ENCODE measurements at regions not wholly inside any gene's neighbourhood (a gene's known extent, or its start where the extent isn't known, plus 50 kb on each side); places are given as distances from the start of the nearest gene placed in this dataset.

DNA sequence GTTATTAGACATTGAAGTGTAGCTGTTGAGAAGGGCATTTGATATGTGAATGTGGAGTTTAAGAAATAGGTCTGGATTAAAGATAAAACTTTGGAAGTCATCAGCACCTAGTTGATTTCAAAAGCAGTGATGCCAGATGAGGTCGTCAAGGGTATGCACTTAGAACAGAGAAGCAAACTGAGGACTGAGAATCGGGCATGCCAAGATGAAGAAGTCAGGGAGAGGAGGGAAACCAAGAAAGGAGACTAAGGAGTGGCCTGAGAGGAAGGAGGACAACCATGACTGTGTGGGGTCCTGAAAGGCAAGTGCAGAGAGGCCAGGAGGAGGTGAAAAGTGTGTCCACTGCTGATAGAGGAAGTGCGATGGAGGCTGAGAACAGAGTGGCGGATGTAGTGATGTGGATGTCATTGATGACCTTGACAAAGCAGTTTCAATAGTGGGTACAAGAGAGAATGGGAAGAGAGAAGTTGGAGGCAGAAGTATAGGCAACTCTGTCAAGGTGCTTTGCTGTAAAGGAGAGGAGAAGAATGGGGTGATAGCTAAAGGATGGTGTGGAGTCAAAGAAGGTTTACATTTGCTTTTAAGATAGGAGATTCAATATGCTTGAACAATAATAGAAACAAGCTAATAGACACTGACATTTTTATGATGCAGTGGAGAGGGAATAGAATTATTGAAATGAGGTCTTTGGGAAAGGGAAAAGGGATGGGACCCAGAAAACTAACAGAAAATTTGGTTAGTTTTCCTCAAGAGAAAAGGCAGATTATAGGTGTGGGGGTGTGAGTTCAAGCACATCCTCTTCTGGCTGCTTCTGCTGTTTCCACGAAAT, 139.7 kb upstream of the TMEM170B start:
- H3K4ac ChIP-seq (ENCODE audit: low read depth, low read length), result no peak overlapping the region
- peaks cover 8% of the 10 kb centered on the region for H3K4me1 ChIP-seq (ENCODE audit: control insufficient read depth, insufficient read depth, low read length)
- H4K20me1 ChIP-seq (ENCODE audit: insufficient read depth, low read length), result no peaks in the 10 kb centered on the region
- no peak overlapping the region for H2AK9ac ChIP-seq (replicated peaks; ENCODE audit: low read depth, low read length, poor library complexity)
- no peak overlapping the region for H2BK20ac ChIP-seq (ENCODE audit: low read depth, low read length)
- no peak overlapping the region for H2BK120ac ChIP-seq (ENCODE audit: low read depth, low read length)
- in situ Hi-C loops (cut with MboI; ENCODE audit: low sequenced_read_pairs), result no loop called here
- no peak overlapping the region for H3K56ac ChIP-seq (ENCODE audit: extremely low read depth, insufficient read depth, low read length)
- H4K91ac ChIP-seq (ENCODE audit: insufficient read depth, low read depth, low read length), result no peak overlapping the region
- no peak overlapping the region for H3K4me3 ChIP-seq (ENCODE audit: insufficient read depth, low read depth, low read length)
- no TSS peak for BruUV-seq (replicated peaks)
- no peak overlapping the region for H3K18ac ChIP-seq (ENCODE audit: low read depth, low read length)
- no peak for ATAC-seq (ENCODE audit: low read depth)
- no peaks in the 10 kb centered on the region for H3K79me1 ChIP-seq (ENCODE audit: low read depth in 1 of 2, low read length in 2 of 2)
- POLR2A ChIA-PET (ENCODE audit: unreplicated experiment), result no interaction called here
- H2BK5ac ChIP-seq (ENCODE audit: low read depth, low read length, poor library complexity, severe bottlenecking), result no peak overlapping the region
- no peak overlapping the region for H3K27ac ChIP-seq (ENCODE audit: insufficient read depth, low read length)
- no peak overlapping the region for H2AK5ac ChIP-seq (ENCODE audit: low read depth, low read length)
- peaks cover 4% of the 10 kb centered on the region; the same call in 1 of the 2 replicates for H3K9me1 ChIP-seq (ENCODE audit: insufficient read depth, low read length)
- no peak overlapping the region for H3K23ac ChIP-seq (ENCODE audit: low read depth, low read length)
- H4K5ac ChIP-seq (ENCODE audit: low read depth, low read length), result no peak overlapping the region
- no peaks in the 10 kb centered on the region for H3K36me3 ChIP-seq (ENCODE audit: control insufficient read depth, insufficient read depth, low read length)
- H4K8ac ChIP-seq (ENCODE audit: low read depth in 2 of 2, low read length in 2 of 2), result no peak overlapping the region
- no peak overlapping the region for H3K4me2 ChIP-seq (ENCODE audit: low read depth, low read length)
- no peak overlapping the region for H2BK15ac ChIP-seq (ENCODE audit: low read depth, low read length)
- H3K14ac ChIP-seq (replicated peaks; ENCODE audit: low read depth, low read length), result no peak overlapping the region
- WGBS, 2 experiments (ENCODE audit: extremely low coverage in 2 of 2, insufficient read length in 1 of 2), result 77% methylated on average over 5 of the region's 5 CpGs; no CpG with 5 or more reads in 1 of the 2 experiments
- DNase-seq, result no peak
- intact Hi-C loops (cut with micrococcal nuclease), result no loop called here
- dilution Hi-C loops (cut with HindIII; ENCODE audit: low sequenced_read_pairs, unreplicated experiment), result no loop called here
- H3K9ac ChIP-seq (ENCODE audit: low read depth, low read length), result no peak overlapping the region; the same call in 1 of the 2 replicates
- H3K9me3 ChIP-seq (ENCODE audit: control insufficient read depth, insufficient read depth, low read length), result no peaks in the 10 kb centered on the region
- H3K27me3 ChIP-seq (ENCODE audit: control insufficient read depth, insufficient read depth, low read length), result no peaks in the 10 kb centered on the region; the same call in 1 of the 2 replicates
- CTCF ChIA-PET, result no interaction called here
- no peak for TF ChIP-seq BHLHE40 (IDR thresholded peaks at IDR 0.05; ENCODE audit: low read depth, low read length)
- no peak for TF ChIP-seq MXI1 (IDR thresholded peaks at IDR 0.05; ENCODE audit: borderline replicate concordance, low read depth, low read length)
- TF ChIP-seq CEBPB (IDR thresholded peaks at IDR 0.05; ENCODE audit: low read depth, low read length), result no peak
- no peak for TF ChIP-seq FOS (IDR thresholded peaks at IDR 0.05; ENCODE audit: low read depth, low read length)
- TF ChIP-seq POLR2A (IDR thresholded peaks at IDR 0.05; ENCODE audit: low read depth, low read length), result no peak
- TF ChIP-seq RAD21 (IDR thresholded peaks at IDR 0.05; ENCODE audit: low read length), result no peak
- TF ChIP-seq, protein P1, sequence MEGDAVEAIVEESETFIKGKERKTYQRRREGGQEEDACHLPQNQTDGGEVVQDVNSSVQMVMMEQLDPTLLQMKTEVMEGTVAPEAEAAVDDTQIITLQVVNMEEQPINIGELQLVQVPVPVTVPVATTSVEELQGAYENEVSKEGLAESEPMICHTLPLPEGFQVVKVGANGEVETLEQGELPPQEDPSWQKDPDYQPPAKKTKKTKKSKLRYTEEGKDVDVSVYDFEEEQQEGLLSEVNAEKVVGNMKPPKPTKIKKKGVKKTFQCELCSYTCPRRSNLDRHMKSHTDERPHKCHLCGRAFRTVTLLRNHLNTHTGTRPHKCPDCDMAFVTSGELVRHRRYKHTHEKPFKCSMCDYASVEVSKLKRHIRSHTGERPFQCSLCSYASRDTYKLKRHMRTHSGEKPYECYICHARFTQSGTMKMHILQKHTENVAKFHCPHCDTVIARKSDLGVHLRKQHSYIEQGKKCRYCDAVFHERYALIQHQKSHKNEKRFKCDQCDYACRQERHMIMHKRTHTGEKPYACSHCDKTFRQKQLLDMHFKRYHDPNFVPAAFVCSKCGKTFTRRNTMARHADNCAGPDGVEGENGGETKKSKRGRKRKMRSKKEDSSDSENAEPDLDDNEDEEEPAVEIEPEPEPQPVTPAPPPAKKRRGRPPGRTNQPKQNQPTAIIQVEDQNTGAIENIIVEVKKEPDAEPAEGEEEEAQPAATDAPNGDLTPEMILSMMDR (conservative IDR thresholded peaks at IDR 0.05; ENCODE audit: low read depth, low read length), result no peak
- no peak for TF ChIP-seq NFE2L2 (IDR thresholded peaks at IDR 0.05; ENCODE audit: low read depth, low read length)
- no peak for TF ChIP-seq MAFK (IDR thresholded peaks at IDR 0.05; ENCODE audit: low read depth, low read length)
- TF ChIP-seq, protein P2, sequence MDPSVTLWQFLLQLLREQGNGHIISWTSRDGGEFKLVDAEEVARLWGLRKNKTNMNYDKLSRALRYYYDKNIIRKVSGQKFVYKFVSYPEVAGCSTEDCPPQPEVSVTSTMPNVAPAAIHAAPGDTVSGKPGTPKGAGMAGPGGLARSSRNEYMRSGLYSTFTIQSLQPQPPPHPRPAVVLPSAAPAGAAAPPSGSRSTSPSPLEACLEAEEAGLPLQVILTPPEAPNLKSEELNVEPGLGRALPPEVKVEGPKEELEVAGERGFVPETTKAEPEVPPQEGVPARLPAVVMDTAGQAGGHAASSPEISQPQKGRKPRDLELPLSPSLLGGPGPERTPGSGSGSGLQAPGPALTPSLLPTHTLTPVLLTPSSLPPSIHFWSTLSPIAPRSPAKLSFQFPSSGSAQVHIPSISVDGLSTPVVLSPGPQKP (IDR thresholded peaks at IDR 0.05; ENCODE audit: borderline replicate concordance, low read depth, low read length), result no peak
- TF ChIP-seq, protein P3, sequence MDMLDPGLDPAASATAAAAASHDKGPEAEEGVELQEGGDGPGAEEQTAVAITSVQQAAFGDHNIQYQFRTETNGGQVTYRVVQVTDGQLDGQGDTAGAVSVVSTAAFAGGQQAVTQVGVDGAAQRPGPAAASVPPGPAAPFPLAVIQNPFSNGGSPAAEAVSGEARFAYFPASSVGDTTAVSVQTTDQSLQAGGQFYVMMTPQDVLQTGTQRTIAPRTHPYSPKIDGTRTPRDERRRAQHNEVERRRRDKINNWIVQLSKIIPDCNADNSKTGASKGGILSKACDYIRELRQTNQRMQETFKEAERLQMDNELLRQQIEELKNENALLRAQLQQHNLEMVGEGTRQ (IDR thresholded peaks at IDR 0.05; ENCODE audit: low read depth, low read length), result no peak
- no peak for TF ChIP-seq RCOR1 (IDR thresholded peaks at IDR 0.05; ENCODE audit: insufficient replicate concordance, low read length)
- no peak for TF ChIP-seq SMC3 (IDR thresholded peaks at IDR 0.05; ENCODE audit: low read depth, low read length)
- no peak for TF ChIP-seq CHD1 (IDR thresholded peaks at IDR 0.05; ENCODE audit: low read depth, low read length)
- TF ChIP-seq MAZ (IDR thresholded peaks at IDR 0.05; ENCODE audit: borderline replicate concordance, low read depth, low read length), result no peak
- no peak for TF ChIP-seq RFX5 (IDR thresholded peaks at IDR 0.05; ENCODE audit: low read depth, low read length)
- no peak overlapping the region for H2AFZ ChIP-seq (replicated peaks; ENCODE audit: low read length, poor library complexity)
